CD8-positive, alpha-beta memory T cell (primary cell): ENCODE measurements at regions not wholly inside any gene's neighbourhood (a gene's known extent, or its start where the extent isn't known, plus 50 kb on each side); places are given as distances from the start of the nearest gene placed in this dataset.

Experiments used
- CTCF ChIA-PET: fragments of 350-600 bp; sonication (Branson Sonifier 250); formaldehyde crosslinking; loops from one replicate; lab custom pipeline; 2021; ENCODE audit warnings: antibody characterized with exemption; lab: Charles Lee
- POLR2A ChIA-PET: fragments of 350-600 bp; sonication (Branson Sonifier 250); formaldehyde crosslinking; loops from one replicate; lab custom pipeline; 2021; ENCODE audit warnings: antibody characterized with exemption; lab: Charles Lee
- DNase-seq, 5 donors: peaks; one replicate each; pipeline versions ENCODE4 v3.0.0 to v3.0.0-alpha.2; 2020 to 2022; ENCODE audit warnings: mixed read lengths in 1 of 5
- H3K27ac ChIP-seq: one replicate; pipeline ENCODE4 v1.7.0; 2013; ENCODE audit warnings: low read depth, mild to moderate bottlenecking, low read length, moderate library complexity
- H3K27me3 ChIP-seq: 2 replicates; pipeline ENCODE4 v1.7.0; 2013; ENCODE audit warnings: low read length, mild to moderate bottlenecking; ENCODE audit not compliant: insufficient read depth, poor library complexity, severe bottlenecking
- H3K36me3 ChIP-seq: 2 replicates; pipeline ENCODE4 v1.7.0; 2013; ENCODE audit warnings: mild to moderate bottlenecking, low read length, moderate library complexity; ENCODE audit not compliant: insufficient read depth
- H3K4me1 ChIP-seq: 2 replicates; pipeline ENCODE4 v1.7.0; 2013; ENCODE audit warnings: mild to moderate bottlenecking, low read length, moderate library complexity; ENCODE audit not compliant: insufficient read depth
- H3K4me3 ChIP-seq: 2 replicates; pipeline ENCODE4 v1.7.0; 2013; ENCODE audit warnings: mild to moderate bottlenecking, low read length
- H3K9me3 ChIP-seq: 2 replicates; pipeline ENCODE4 v1.7.0; 2013; ENCODE audit warnings: mild to moderate bottlenecking, low read length
- H3K27ac Mint-ChIP-seq, 8 donors: one replicate each; pipeline ENCODE4 v1.8.0; 2020 to 2021; ENCODE audit warnings: mixed read lengths in 8 of 8, mild to moderate bottlenecking in 6 of 8, inconsistent platforms in 3 of 8, moderate library complexity in 3 of 8
- H3K27me3 Mint-ChIP-seq, 2 donors: one replicate each; pipeline ENCODE4 v1.8.0; 2020 to 2021; ENCODE audit warnings: mixed read lengths in 2 of 2, mild to moderate bottlenecking in 1 of 2, moderate library complexity in 1 of 2
- H3K36me3 Mint-ChIP-seq, 3 donors: one replicate each; pipeline ENCODE4 v1.8.0; 2020 to 2021; ENCODE audit warnings: mixed read lengths in 3 of 3, inconsistent platforms in 1 of 3, mild to moderate bottlenecking in 1 of 3
- H3K4me1 Mint-ChIP-seq, 3 donors: one replicate each; pipeline ENCODE4 v1.8.0; 2020 to 2021; ENCODE audit warnings: mixed read lengths in 3 of 3, inconsistent platforms in 1 of 3, mild to moderate bottlenecking in 1 of 3
- H3K4me3 Mint-ChIP-seq, 7 donors: one replicate each; pipeline ENCODE4 v1.8.0; 2020 to 2021; ENCODE audit warnings: mixed read lengths in 7 of 7, mild to moderate bottlenecking in 6 of 7, moderate library complexity in 4 of 7, inconsistent platforms in 2 of 7
- H3K9me3 Mint-ChIP-seq, 5 donors: one replicate each; pipeline ENCODE4 v1.8.0; 2020 to 2022; ENCODE audit warnings: mixed read lengths in 5 of 5, mild to moderate bottlenecking in 3 of 5, moderate library complexity in 2 of 5, inconsistent platforms in 1 of 5

- H3K9me3 Mint-ChIP-seq: no peaks in the 10 kb centered on the region
- ChIA-PET POLR2A (no interaction called here), CTCF (interaction anchor here (1.4 kb wide), 1 partner anchor 10 kb away, joined by 4 read pairs; no protein-coding TSS in a partner anchor)
- H3K4me1 Mint-ChIP-seq: no peaks in the 10 kb centered on the region
- DNase-seq: no peak
- no peaks in the 10 kb centered on the region for H3K27me3 Mint-ChIP-seq
- H3K27ac Mint-ChIP-seq: peak overlapping the region in 1 of 8 donors; percentile 43
- no peaks in the 10 kb centered on the region for H3K27me3 ChIP-seq
- H3K36me3 Mint-ChIP-seq: no peaks in the 10 kb centered on the region
- H3K9me3 ChIP-seq: no peaks in the 10 kb centered on the region
- no peaks in the 10 kb centered on the region for H3K4me1 ChIP-seq
- no peak overlapping the region for H3K27ac ChIP-seq
- no peaks in the 10 kb centered on the region for H3K36me3 ChIP-seq
- H3K4me3 Mint-ChIP-seq: no peak overlapping the region
- H3K4me3 ChIP-seq: no peak overlapping the region
These were observed 136.0 kb upstream of the SERTAD2 start for GRCh38 chr2:64789466-64790320.

GRCh38 chr2:64792300-64792699, 138.6 kb upstream of the SERTAD2 start:
- Histone ChIP-seq H3K4me1 (peaks cover 6% of the 10 kb centered on the region), H3K4me3 (no peak overlapping the region), H3K36me3 (no peaks in the 10 kb centered on the region), H3K27me3 (no peaks in the 10 kb centered on the region), H3K27ac (no peak overlapping the region), H3K9me3 (no peaks in the 10 kb centered on the region)
- no peaks in the 10 kb centered on the region for H3K36me3 Mint-ChIP-seq
- ChIA-PET CTCF (interaction anchor here (1.3 kb wide), 1 partner anchor 149 kb away, joined by 3 read pairs; no protein-coding TSS in a partner anchor), POLR2A (interaction anchor here (0.5 kb wide), 1 partner anchor 56 kb away, joined by 3 read pairs; no protein-coding TSS in a partner anchor)
- no peak for DNase-seq
- H3K9me3 Mint-ChIP-seq: no peaks in the 10 kb centered on the region
- no peaks in the 10 kb centered on the region for H3K4me1 Mint-ChIP-seq
- no peaks in the 10 kb centered on the region for H3K27me3 Mint-ChIP-seq
- H3K4me3 Mint-ChIP-seq: no peak overlapping the region
- H3K27ac Mint-ChIP-seq: peak overlapping the region in 1 of 8 donors; percentile 5

- Histone ChIP-seq H3K27me3 (no peaks in the 10 kb centered on the region), H3K9me3 (no peaks in the 10 kb centered on the region), H3K27ac (no peak overlapping the region), H3K4me1 (peaks cover 6% of the 10 kb centered on the region), H3K36me3 (no peaks in the 10 kb centered on the region), H3K4me3 (no peak overlapping the region)
- H3K9me3 Mint-ChIP-seq: no peaks in the 10 kb centered on the region
- H3K27ac Mint-ChIP-seq: no peak overlapping the region
- H3K4me3 Mint-ChIP-seq: no peak overlapping the region
- peaks cover 3 to 4% of the 10 kb centered on the region in 2 donors for H3K27me3 Mint-ChIP-seq
- ChIA-PET POLR2A (no interaction called here), CTCF (interaction anchor here (1.3 kb wide), 1 partner anchor 150 kb away, joined by 3 read pairs; no protein-coding TSS in a partner anchor)
- H3K4me1 Mint-ChIP-seq: no peaks in the 10 kb centered on the region
- no peaks in the 10 kb centered on the region for H3K36me3 Mint-ChIP-seq
- DNase-seq: no peak
These were observed 139.4 kb upstream of the SERTAD2 start for GRCh38 chr2:64792995-64793639.

- Mint-ChIP-seq H3K9me3 (no peaks in the 10 kb centered on the region), H3K27ac (no peak overlapping the region), H3K36me3 (no peaks in the 10 kb centered on the region), H3K27me3 (peaks cover 5 to 6% of the 10 kb centered on the region in 2 donors), H3K4me3 (no peak overlapping the region), H3K4me1 (no peaks in the 10 kb centered on the region)
- Histone ChIP-seq H3K36me3 (no peaks in the 10 kb centered on the region), H3K27me3 (no peaks in the 10 kb centered on the region), H3K9me3 (no peaks in the 10 kb centered on the region), H3K4me1 (peaks cover 6% of the 10 kb centered on the region), H3K4me3 (no peak overlapping the region), H3K27ac (no peak overlapping the region)
- no peak for DNase-seq
- CTCF ChIA-PET: no interaction called here
- POLR2A ChIA-PET: no interaction called here
These were observed 140.0 kb upstream of the SERTAD2 start for GRCh38 chr2:64793701-64794100.

GRCh38 chr2:64794426-64794995, 140.8 kb upstream of the SERTAD2 start:
- Histone ChIP-seq H3K4me3 (no peak overlapping the region), H3K27ac (no peak overlapping the region), H3K9me3 (no peaks in the 10 kb centered on the region), H3K27me3 (no peaks in the 10 kb centered on the region), H3K36me3 (no peaks in the 10 kb centered on the region), H3K4me1 (peaks cover 6% of the 10 kb centered on the region)
- Mint-ChIP-seq H3K4me1 (no peaks in the 10 kb centered on the region), H3K36me3 (no peaks in the 10 kb centered on the region), H3K4me3 (no peak overlapping the region), H3K9me3 (no peaks in the 10 kb centered on the region), H3K27ac (no peak overlapping the region), H3K27me3 (peaks cover 5 to 9% of the 10 kb centered on the region in 2 donors)
- no peak for DNase-seq
- CTCF ChIA-PET: no interaction called here
- POLR2A ChIA-PET: no interaction called here

GRCh38 chr2:64795024-64795592, 141.4 kb upstream of the SERTAD2 start:
- Histone ChIP-seq H3K36me3 (no peaks in the 10 kb centered on the region), H3K4me3 (no peak overlapping the region), H3K9me3 (no peaks in the 10 kb centered on the region), H3K4me1 (peaks cover 6% of the 10 kb centered on the region), H3K27me3 (no peaks in the 10 kb centered on the region), H3K27ac (no peak overlapping the region)
- ChIA-PET POLR2A (no interaction called here), CTCF (interaction anchor here (1.3 kb wide), 1 partner anchor 10 kb away, joined by 4 read pairs; no protein-coding TSS in a partner anchor)
- Mint-ChIP-seq H3K4me3 (no peak overlapping the region), H3K4me1 (no peaks in the 10 kb centered on the region), H3K27me3 (peaks cover 5 to 9% of the 10 kb centered on the region in 2 donors), H3K36me3 (no peaks in the 10 kb centered on the region), H3K9me3 (no peaks in the 10 kb centered on the region), H3K27ac (no peak overlapping the region)
- DNase-seq: no peak

GRCh38 chr2:64796926-64797325, 143.2 kb upstream of the SERTAD2 start:
- no peak overlapping the region for H3K4me3 Mint-ChIP-seq
- Histone ChIP-seq H3K4me3 (no peak overlapping the region), H3K4me1 (peaks cover 6% of the 10 kb centered on the region), H3K27me3 (no peaks in the 10 kb centered on the region), H3K9me3 (no peaks in the 10 kb centered on the region), H3K27ac (no peak overlapping the region), H3K36me3 (no peaks in the 10 kb centered on the region)
- DNase-seq: no peak
- H3K27ac Mint-ChIP-seq: no peak overlapping the region
- no peaks in the 10 kb centered on the region for H3K36me3 Mint-ChIP-seq
- CTCF ChIA-PET: interaction anchor here (0.8 kb wide), 1 partner anchor 151 kb away, joined by 3 read pairs; no protein-coding TSS in a partner anchor
- H3K4me1 Mint-ChIP-seq: no peaks in the 10 kb centered on the region
- POLR2A ChIA-PET: no interaction called here
- no peaks in the 10 kb centered on the region for H3K9me3 Mint-ChIP-seq
- peaks cover 5 to 9% of the 10 kb centered on the region in 2 donors for H3K27me3 Mint-ChIP-seq
